Parathyroid adenoma (tissue), 2 donors: ENCODE measurements at regions not wholly inside any gene's neighbourhood (a gene's known extent, or its start where the extent isn't known, plus 50 kb on each side); places are given as distances from the start of the nearest gene placed in this dataset.

ENCODE experiments used
- H2AFZ ChIP-seq: fragments of 300-600 bp; sonication (generic); one replicate; pipeline ENCODE4 v1.7.0; 2017; ENCODE audit warnings: antibody characterized with exemption, mild to moderate bottlenecking
- H3K27ac ChIP-seq: fragments of 300-600 bp; sonication (generic); one replicate; pipeline ENCODE4 v1.7.0; 2017
- H3K27me3 ChIP-seq: fragments of 300-600 bp; sonication (generic); one replicate; pipeline ENCODE4 v1.7.0; 2017; ENCODE audit warnings: low read length; ENCODE audit not compliant: control insufficient read depth, insufficient read depth
- H3K36me3 ChIP-seq: fragments of 300-600 bp; sonication (generic); one replicate; pipeline ENCODE4 v1.7.0; 2017; ENCODE audit warnings: low read length; ENCODE audit not compliant: control insufficient read depth, insufficient read depth
- H3K4me1 ChIP-seq: fragments of 300-600 bp; sonication (generic); one replicate; pipeline ENCODE4 v1.7.0; 2017; ENCODE audit warnings: control low read depth
- H3K4me2 ChIP-seq: fragments of 300-600 bp; sonication (generic); one replicate; pipeline ENCODE4 v1.7.0; 2017; ENCODE audit warnings: low read length
- H3K4me3 ChIP-seq: fragments of 300-600 bp; sonication (generic); one replicate; pipeline ENCODE4 v1.7.0; 2017; ENCODE audit warnings: low read depth, low read length
- H3K79me2 ChIP-seq: fragments of 300-600 bp; sonication (generic); one replicate; pipeline ENCODE4 v1.7.0; 2017; ENCODE audit warnings: control low read depth
- H3K9ac ChIP-seq: fragments of 300-600 bp; sonication (generic); one replicate; pipeline ENCODE4 v1.7.0; 2017; ENCODE audit warnings: mild to moderate bottlenecking
- H3K9me3 ChIP-seq: fragments of 300-600 bp; sonication (generic); one replicate; pipeline ENCODE4 v1.7.0; 2017; ENCODE audit warnings: low read length; ENCODE audit not compliant: control insufficient read depth
- TF ChIP-seq, protein P1 (sequence below): fragments of 300-600 bp; sonication (generic); IDR thresholded peaks from one replicate; pipeline ENCODE4 v1.7.0; 2017; ENCODE audit warnings: antibody characterized with exemption, mild to moderate bottlenecking
- donor health status: primary hyperparathyroidism.

- H3K9ac ChIP-seq: no peak overlapping the region
- H2AFZ ChIP-seq: no peak overlapping the region
- no peaks in the 10 kb centered on the region for H3K79me2 ChIP-seq
- H3K4me1 ChIP-seq: no peaks in the 10 kb centered on the region
- no peak overlapping the region for H3K4me3 ChIP-seq
- no peak overlapping the region for H3K27ac ChIP-seq
- TF ChIP-seq, protein P1, sequence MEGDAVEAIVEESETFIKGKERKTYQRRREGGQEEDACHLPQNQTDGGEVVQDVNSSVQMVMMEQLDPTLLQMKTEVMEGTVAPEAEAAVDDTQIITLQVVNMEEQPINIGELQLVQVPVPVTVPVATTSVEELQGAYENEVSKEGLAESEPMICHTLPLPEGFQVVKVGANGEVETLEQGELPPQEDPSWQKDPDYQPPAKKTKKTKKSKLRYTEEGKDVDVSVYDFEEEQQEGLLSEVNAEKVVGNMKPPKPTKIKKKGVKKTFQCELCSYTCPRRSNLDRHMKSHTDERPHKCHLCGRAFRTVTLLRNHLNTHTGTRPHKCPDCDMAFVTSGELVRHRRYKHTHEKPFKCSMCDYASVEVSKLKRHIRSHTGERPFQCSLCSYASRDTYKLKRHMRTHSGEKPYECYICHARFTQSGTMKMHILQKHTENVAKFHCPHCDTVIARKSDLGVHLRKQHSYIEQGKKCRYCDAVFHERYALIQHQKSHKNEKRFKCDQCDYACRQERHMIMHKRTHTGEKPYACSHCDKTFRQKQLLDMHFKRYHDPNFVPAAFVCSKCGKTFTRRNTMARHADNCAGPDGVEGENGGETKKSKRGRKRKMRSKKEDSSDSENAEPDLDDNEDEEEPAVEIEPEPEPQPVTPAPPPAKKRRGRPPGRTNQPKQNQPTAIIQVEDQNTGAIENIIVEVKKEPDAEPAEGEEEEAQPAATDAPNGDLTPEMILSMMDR: peak; percentile 33
- H3K27me3 ChIP-seq: no peaks in the 10 kb centered on the region
- H3K9me3 ChIP-seq: no peaks in the 10 kb centered on the region
- H3K4me2 ChIP-seq: no peak overlapping the region
- H3K36me3 ChIP-seq: no peaks in the 10 kb centered on the region
These were observed 64.0 kb downstream of the CARTPT start for GRCh38 chr5:71782771-71783770.

DNA sequence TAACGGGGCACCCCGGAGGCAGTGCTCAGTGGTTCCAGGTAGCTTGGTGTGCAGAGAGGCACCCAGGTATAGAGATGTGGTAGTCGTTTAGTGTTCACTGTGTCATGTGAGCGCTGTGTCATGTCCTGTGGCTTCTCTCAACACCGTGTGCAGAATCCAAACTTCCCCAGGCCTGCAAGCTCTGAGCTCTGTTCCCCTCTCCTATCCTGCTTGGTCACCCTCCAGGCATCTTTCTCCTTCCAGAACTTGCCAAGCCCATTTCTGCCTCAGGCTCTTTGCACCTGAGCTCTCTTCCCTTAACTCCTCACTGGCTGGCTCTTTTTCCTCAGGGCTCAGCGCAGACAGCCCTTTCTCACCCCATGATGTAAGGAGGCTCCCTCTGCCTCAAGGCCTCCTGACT lies 64.8 kb downstream of the CARTPT start:
- H2AFZ ChIP-seq: no peak overlapping the region
- TF ChIP-seq, protein P1: no peak
- H3K27ac ChIP-seq: no peak overlapping the region
- H3K79me2 ChIP-seq: no peaks in the 10 kb centered on the region
- H3K4me3 ChIP-seq: no peak overlapping the region
- no peak overlapping the region for H3K9ac ChIP-seq
- H3K4me2 ChIP-seq: no peak overlapping the region
- no peaks in the 10 kb centered on the region for H3K36me3 ChIP-seq
- H3K9me3 ChIP-seq: no peaks in the 10 kb centered on the region
- no peaks in the 10 kb centered on the region for H3K4me1 ChIP-seq
- H3K27me3 ChIP-seq: no peaks in the 10 kb centered on the region

DNA sequence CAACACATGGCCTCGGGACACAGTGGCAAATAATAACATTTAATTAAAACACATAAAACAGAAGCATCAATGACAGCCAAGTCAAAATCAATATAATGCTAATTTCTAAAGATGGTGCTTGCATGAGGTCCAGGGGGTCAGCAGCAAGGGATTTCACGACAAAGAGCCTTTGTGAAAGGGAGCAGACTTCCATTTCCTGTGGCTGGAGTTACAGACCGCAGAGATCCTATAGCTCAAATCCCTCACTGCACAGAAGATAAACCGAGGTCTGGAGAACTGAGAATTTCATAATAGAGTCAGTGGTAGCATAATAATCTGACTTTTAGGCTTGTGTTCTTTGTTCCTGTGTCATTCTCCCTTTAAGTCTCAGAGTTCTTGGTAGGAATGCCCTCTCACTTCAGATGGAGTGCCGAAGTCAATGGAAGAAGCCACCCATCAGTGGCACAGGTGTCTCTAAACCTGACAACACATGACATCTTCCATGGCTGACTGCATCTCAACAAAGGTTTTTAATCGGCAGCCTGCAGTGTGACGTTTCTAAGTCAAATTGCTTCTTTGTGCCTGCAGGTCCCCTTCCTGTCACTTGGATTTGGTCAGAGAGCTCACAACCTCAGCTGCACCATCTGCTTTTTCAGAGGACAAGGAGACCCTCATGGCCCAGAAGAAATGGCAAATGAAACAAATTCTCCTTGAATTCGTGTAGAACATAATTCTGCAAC lies 67.4 kb downstream of the CARTPT start:
- no peaks in the 10 kb centered on the region for H3K4me1 ChIP-seq
- H3K9me3 ChIP-seq: no peaks in the 10 kb centered on the region
- TF ChIP-seq, protein P1: no peak
- H3K9ac ChIP-seq: no peak overlapping the region
- H3K79me2 ChIP-seq: no peaks in the 10 kb centered on the region
- no peaks in the 10 kb centered on the region for H3K36me3 ChIP-seq
- H3K4me3 ChIP-seq: no peak overlapping the region
- H2AFZ ChIP-seq: no peak overlapping the region
- no peak overlapping the region for H3K27ac ChIP-seq
- H3K4me2 ChIP-seq: no peak overlapping the region
- H3K27me3 ChIP-seq: no peaks in the 10 kb centered on the region

GRCh38 chr5:71788794-71789193 lies 69.7 kb downstream of the CARTPT start:
- Histone ChIP-seq H3K9ac (no peak overlapping the region), H3K27me3 (no peaks in the 10 kb centered on the region), H3K36me3 (no peaks in the 10 kb centered on the region), H3K9me3 (no peaks in the 10 kb centered on the region), H3K4me2 (no peak overlapping the region), H3K27ac (no peak overlapping the region), H3K4me3 (no peak overlapping the region), H2AFZ (no peak overlapping the region), H3K79me2 (no peaks in the 10 kb centered on the region), H3K4me1 (no peaks in the 10 kb centered on the region)
- TF ChIP-seq, protein P1: no peak
